ENCODE measurements at regions not wholly inside any gene's neighbourhood (a gene's known extent, or its start where the extent isn't known, plus 50 kb on each side); places are given as distances from the start of the nearest gene placed in this dataset.

- no peaks in the 10 kb centered on the region for H4K20me1 ChIP-seq (ENCODE audit: control insufficient read depth, insufficient read depth, low read depth, low read length)
- H3K27ac ChIP-seq (ENCODE audit: low read depth, low read length), result no peak overlapping the region
- 0 out of 2 replicates have a peak, but pooled peaks cover 2% of the 10 kb centered on the region for H3K27me3 ChIP-seq (ENCODE audit: control insufficient read depth, low read length)
- no peak for TF ChIP-seq CTCF (IDR thresholded peaks at IDR 0.05; ENCODE audit: low read depth, low read length, poor library complexity, severe bottlenecking)
- no peak for TF ChIP-seq EZH2phosphoT487 (IDR thresholded peaks at IDR 0.05; ENCODE audit: borderline replicate concordance, low read length)
- no peaks in the 10 kb centered on the region for H3K79me2 ChIP-seq (ENCODE audit: control insufficient read depth, low read length)
- H3K4me1 ChIP-seq (ENCODE audit: control insufficient read depth, low read length), result no peaks in the 10 kb centered on the region
- H3K4me3 ChIP-seq (ENCODE audit: low read length), result no peak overlapping the region
- H3F3A ChIP-seq (ENCODE audit: control insufficient read depth, insufficient read depth), result no peaks in the 10 kb centered on the region
- H3K36me3 ChIP-seq (ENCODE audit: control insufficient read depth, low read length), result no peaks in the 10 kb centered on the region
- H3K4me2 ChIP-seq (ENCODE audit: low read length), result no peak overlapping the region
- no peaks in the 10 kb centered on the region for H3K9me2 ChIP-seq (replicated peaks; ENCODE audit: control insufficient read depth, low read length)
- no peaks in the 10 kb centered on the region for H3K9me3 ChIP-seq (ENCODE audit: control insufficient read depth, insufficient read depth, low read length)
Observed at GRCh38 chr11:116335078-116335477, 437.7 kb downstream of the BUD13 start.

DNA sequence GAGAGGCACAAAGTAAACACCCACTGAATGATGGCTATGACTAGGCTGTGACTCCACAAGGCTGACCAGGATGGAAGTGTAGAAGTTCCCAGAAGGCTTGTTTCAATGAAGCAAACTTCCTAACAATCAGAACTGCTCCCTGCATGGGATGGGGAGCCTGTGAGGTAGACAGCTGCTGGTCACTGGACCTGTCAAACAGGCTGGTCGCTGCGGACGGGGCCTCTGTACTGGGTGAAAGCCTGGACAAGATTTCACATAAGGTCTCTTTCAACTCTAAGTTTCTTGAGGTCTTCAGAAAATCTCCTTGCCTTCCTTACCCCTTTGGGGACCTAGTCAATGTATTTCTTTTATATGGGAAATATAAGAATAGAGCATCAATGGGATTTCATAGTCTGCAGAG is 438.2 kb downstream of the BUD13 start:
- Histone ChIP-seq H3F3A (ENCODE audit: control insufficient read depth, insufficient read depth) (no peaks in the 10 kb centered on the region), H3K9me2 (replicated peaks; ENCODE audit: control insufficient read depth, low read length) (no peaks in the 10 kb centered on the region), H3K4me3 (ENCODE audit: low read length) (no peak overlapping the region), H3K36me3 (ENCODE audit: control insufficient read depth, low read length) (no peaks in the 10 kb centered on the region), H3K79me2 (ENCODE audit: control insufficient read depth, low read length) (no peaks in the 10 kb centered on the region), H3K9me3 (ENCODE audit: control insufficient read depth, insufficient read depth, low read length) (no peaks in the 10 kb centered on the region), H3K27me3 (ENCODE audit: control insufficient read depth, low read length) (0 out of 2 replicates have a peak, but pooled peaks cover 2% of the 10 kb centered on the region), H4K20me1 (ENCODE audit: control insufficient read depth, insufficient read depth, low read depth, low read length) (no peaks in the 10 kb centered on the region), H3K4me1 (ENCODE audit: control insufficient read depth, low read length) (no peaks in the 10 kb centered on the region), H3K4me2 (ENCODE audit: low read length) (no peak overlapping the region), H3K27ac (ENCODE audit: low read depth, low read length) (no peak overlapping the region)
- no peak for TF ChIP-seq EZH2phosphoT487 (IDR thresholded peaks at IDR 0.05; ENCODE audit: borderline replicate concordance, low read length)
- no peak for TF ChIP-seq CTCF (IDR thresholded peaks at IDR 0.05; ENCODE audit: low read depth, low read length, poor library complexity, severe bottlenecking)

DNA sequence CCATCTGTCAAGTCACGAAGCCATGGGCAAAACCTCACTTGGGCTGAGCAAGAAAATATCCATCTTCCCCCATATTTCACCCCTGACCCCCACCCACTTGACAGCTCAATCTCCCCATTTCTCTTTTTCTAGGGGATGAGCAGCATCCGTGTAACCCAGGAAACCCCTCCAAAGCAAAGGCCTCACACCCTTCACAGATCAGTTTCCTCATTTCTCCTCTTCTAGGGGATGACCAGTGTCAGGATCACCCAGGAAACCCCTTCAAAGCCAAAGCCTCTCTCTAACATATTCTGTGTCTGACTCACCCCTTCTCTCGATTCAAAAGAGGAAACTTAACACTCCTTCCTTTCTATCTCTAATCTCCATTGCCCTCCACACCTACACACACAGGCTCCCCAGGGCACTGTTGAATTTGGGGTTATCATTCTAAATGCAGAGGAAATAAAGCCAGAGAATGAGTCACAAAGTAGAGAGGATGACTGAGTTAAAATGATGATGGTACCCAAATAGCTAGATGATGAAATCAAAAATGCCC is 439.7 kb downstream of the BUD13 start:
- Histone ChIP-seq H3F3A (ENCODE audit: control insufficient read depth, insufficient read depth) (no peaks in the 10 kb centered on the region), H3K27ac (ENCODE audit: low read depth, low read length) (no peak overlapping the region), H3K4me2 (ENCODE audit: low read length) (no peak overlapping the region), H3K9me3 (ENCODE audit: control insufficient read depth, insufficient read depth, low read length) (no peaks in the 10 kb centered on the region), H3K36me3 (ENCODE audit: control insufficient read depth, low read length) (no peaks in the 10 kb centered on the region), H3K9me2 (replicated peaks; ENCODE audit: control insufficient read depth, low read length) (no peaks in the 10 kb centered on the region), H3K4me3 (ENCODE audit: low read length) (no peak overlapping the region), H4K20me1 (ENCODE audit: control insufficient read depth, insufficient read depth, low read depth, low read length) (no peaks in the 10 kb centered on the region), H3K27me3 (ENCODE audit: control insufficient read depth, low read length) (0 out of 2 replicates have a peak, but pooled peaks cover 2% of the 10 kb centered on the region), H3K79me2 (ENCODE audit: control insufficient read depth, low read length) (no peaks in the 10 kb centered on the region), H3K4me1 (ENCODE audit: control insufficient read depth, low read length) (no peaks in the 10 kb centered on the region)
- no peak for TF ChIP-seq EZH2phosphoT487 (IDR thresholded peaks at IDR 0.05; ENCODE audit: borderline replicate concordance, low read length)
- no peak for TF ChIP-seq CTCF (IDR thresholded peaks at IDR 0.05; ENCODE audit: low read depth, low read length, poor library complexity, severe bottlenecking)

Measured in DOHH2 (cell line).